ENCODE measurements at regions not wholly inside any gene's neighbourhood (a gene's known extent, or its start where the extent isn't known, plus 50 kb on each side); places are given as distances from the start of the nearest gene placed in this dataset.

DNA sequence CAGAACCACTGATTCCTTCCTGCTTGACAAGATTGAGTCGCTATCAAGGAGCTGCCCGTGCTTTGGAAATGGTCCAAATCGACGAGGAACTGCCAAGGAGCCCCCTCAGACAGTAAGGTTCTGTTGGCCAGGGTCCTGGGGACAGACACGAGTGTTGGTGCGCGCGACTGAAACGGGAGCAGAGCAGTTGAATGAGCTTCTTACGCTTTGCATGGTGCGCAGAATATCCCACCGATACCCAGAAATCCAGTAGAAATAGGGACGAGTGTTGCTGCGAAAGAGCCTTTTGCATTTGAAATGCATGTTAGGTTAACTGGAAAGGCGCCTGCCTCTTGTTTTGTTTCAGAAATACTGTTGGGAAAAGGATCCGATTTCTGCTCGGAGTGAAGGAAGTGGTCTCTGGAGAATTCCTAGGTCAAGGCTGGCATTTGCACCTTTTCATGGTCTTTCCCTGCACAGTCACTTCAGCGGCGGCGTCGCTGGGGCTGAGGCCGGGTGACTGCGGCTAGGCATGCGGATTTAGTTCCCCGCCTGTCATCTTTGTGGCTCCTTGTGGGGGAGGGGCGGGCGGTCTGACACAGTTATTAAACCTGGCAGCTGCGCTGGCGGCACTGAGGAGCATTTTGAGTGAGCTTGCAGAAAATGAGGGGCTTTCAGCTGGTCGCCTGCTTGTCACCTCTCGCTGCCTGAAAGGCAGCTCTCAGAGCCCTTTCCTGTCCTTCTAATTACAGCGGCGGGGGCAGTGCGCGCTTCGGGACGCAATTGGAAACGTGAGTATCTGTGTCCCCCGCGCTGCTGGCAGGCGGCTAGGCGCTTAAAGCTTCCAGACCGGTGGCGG, 51.5 kb upstream of the TRIM2 start:
- no peak for TF ChIP-seq POLR2AphosphoS5 (IDR thresholded peaks at IDR 0.05)
- TF ChIP-seq, protein P1, sequence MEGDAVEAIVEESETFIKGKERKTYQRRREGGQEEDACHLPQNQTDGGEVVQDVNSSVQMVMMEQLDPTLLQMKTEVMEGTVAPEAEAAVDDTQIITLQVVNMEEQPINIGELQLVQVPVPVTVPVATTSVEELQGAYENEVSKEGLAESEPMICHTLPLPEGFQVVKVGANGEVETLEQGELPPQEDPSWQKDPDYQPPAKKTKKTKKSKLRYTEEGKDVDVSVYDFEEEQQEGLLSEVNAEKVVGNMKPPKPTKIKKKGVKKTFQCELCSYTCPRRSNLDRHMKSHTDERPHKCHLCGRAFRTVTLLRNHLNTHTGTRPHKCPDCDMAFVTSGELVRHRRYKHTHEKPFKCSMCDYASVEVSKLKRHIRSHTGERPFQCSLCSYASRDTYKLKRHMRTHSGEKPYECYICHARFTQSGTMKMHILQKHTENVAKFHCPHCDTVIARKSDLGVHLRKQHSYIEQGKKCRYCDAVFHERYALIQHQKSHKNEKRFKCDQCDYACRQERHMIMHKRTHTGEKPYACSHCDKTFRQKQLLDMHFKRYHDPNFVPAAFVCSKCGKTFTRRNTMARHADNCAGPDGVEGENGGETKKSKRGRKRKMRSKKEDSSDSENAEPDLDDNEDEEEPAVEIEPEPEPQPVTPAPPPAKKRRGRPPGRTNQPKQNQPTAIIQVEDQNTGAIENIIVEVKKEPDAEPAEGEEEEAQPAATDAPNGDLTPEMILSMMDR (IDR thresholded peaks at IDR 0.05) = no peak
- TF ChIP-seq POLR2A (IDR thresholded peaks at IDR 0.05) = no peak
